Muscle of leg (tissue), 3 donors: ENCODE measurements at regions not wholly inside any gene's neighbourhood (a gene's known extent, or its start where the extent isn't known, plus 50 kb on each side); places are given as distances from the start of the nearest gene placed in this dataset.
"Not testable (repeated sequence)": the region's sequence is repeated elsewhere in the genome, so short reads cannot be mapped to it uniquely, and the experiment has no call there.

Experiments
- DNase-seq: peaks from one replicate; pipeline ENCODE4 v3.0.0; 2013
- H3K27ac ChIP-seq: one replicate; pipeline ENCODE4 v1.5.1; 2013; ENCODE audit warnings: mild to moderate bottlenecking, low read length, control low read depth
- H3K27me3 ChIP-seq: one replicate; pipeline ENCODE4 v1.6.1; 2013; ENCODE audit warnings: low read length; ENCODE audit not compliant: control insufficient read depth, insufficient read depth
- H3K36me3 ChIP-seq: one replicate; pipeline ENCODE4 v1.6.1; 2013; ENCODE audit warnings: low read length; ENCODE audit not compliant: control insufficient read depth, insufficient read depth
- H3K4me1 ChIP-seq: one replicate; pipeline ENCODE4 v1.6.1; 2013; ENCODE audit warnings: low read length; ENCODE audit not compliant: control insufficient read depth, insufficient read depth
- H3K4me3 ChIP-seq: one replicate; pipeline ENCODE4 v1.5.1; 2013; ENCODE audit warnings: low read length, control low read depth
- H3K9me3 ChIP-seq: replicated peaks from 2 replicates; pipeline ENCODE4 v1.6.1; 2013; ENCODE audit warnings: low read depth, low read length; ENCODE audit not compliant: control insufficient read depth
- WGBS: methylation state at CpG from one replicate; pipeline ENCODE4 v1.1.5; 2013; ENCODE audit warnings: missing lambda C conversion rate; ENCODE audit not compliant: insufficient coverage; 5-methylcytosine and 5-hydroxymethylcytosine counted together

DNA sequence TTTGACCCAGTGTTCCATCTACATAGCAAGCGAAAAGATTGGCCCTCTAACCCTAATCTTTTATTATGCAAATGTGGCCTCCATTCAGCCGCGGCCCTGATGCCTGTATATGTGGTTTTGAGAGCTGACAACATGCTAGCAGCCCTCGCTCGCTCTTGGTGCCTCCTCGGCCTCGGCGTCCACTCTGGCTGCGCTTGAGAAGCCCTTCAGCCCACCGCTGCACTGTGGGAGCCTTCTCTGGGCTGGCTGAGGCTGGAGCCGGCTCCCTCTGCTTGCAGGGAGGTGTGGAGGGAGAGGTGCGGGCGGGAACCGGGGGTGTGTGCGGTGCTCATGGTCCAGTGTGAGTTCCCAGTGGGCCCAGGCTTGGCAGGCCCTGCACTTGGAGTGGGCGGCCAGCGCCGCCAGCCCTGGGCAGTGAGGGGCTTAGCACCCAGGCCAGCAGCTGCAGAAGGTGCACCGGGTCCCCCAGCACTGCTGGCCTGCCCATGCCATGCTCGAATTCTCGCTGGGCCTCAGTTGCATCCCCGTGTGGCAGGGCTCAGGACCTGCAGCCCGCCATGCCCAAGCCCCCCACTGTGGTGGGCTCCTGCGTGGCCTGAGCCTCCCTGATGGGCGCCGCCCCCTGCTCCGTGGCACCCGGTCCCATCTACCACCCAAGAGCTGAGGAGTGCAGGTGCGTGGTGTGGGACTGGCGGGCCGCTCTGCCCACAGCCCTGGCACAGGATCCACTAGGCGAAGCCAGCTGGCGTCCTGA, 757.5 kb upstream of the CTNND2 start:
- no peaks in the 10 kb centered on the region for H3K27me3 ChIP-seq
- WGBS, result 91% methylated on average over 22 of the region's 33 CpGs
- no peaks in the 10 kb centered on the region for H3K4me1 ChIP-seq
- no peak for DNase-seq
- no peak overlapping the region for H3K27ac ChIP-seq
- peaks cover 2% of the 10 kb centered on the region for H3K9me3 ChIP-seq
- no peaks in the 10 kb centered on the region for H3K36me3 ChIP-seq
- H3K4me3 ChIP-seq, result no peak overlapping the region

DNA sequence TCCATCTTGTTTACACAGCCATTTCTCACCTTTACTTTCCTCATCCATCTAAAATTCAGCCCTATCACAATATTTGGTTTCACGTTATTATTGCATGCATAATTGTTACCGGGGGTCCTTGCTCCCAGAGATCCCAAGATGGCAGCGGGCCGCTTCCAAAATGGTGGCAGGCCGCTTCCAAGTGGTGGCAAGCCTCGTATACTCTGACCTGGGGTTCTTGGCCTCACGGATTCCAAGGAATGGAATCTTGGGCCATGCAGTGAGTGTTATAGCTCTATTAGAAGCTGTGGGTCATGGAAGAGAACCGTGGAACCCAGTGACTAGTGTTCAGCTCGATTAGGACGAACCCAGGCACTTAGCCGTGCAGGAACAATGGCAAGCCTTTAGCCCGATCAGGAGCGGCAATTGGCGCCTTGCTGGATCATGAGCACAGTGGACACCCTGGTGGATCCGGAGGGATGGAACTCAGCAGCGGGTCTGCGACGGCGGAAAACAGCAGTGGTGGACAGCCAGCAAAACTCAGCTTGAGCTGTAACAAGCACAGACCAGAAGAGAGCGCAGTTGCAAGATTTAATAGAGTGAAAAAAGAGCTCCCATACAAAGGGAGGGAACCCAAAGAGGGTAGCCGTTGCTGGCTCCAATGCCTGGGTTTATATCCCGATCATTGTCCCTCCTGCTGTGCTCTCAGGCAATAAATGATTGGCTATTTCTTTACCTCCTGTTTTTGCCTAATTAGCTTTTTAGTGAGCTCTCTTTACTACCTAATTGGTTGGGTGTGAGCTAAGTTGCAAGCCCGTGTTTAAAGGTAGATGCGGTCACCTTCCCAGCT, 756.2 kb upstream of the CTNND2 start:
- not testable (repeated sequence) for H3K4me3 ChIP-seq, H3K27me3 ChIP-seq, H3K36me3 ChIP-seq, DNase-seq, H3K27ac ChIP-seq, H3K4me1 ChIP-seq, H3K9me3 ChIP-seq
- WGBS, result 96% methylated on average over 14 of the region's 24 CpGs

DNA sequence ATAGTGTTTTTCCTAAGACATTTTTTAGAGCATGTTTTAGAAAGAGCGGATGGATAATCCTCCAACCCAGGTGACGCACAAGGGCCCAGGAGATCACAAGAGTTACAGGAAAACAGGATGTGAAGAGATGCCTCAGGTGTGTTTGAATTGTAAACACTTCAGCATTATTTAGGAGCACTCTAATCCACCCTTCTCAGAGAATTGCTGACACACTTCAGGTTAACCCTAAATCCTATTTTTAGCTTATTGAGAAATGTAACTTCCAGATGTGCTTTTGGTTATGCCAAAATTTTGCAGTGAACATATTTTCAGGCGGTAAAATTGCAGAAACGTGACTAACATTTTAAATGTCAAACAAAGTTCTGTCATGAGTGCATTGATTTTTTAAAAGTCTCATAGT, 755.4 kb upstream of the CTNND2 start:
- H3K9me3 ChIP-seq, result peaks cover 2% of the 10 kb centered on the region
- no peaks in the 10 kb centered on the region for H3K36me3 ChIP-seq
- H3K4me3 ChIP-seq, result no peak overlapping the region
- no CpG with 5 or more reads among the region's 4 CpGs for WGBS
- no peaks in the 10 kb centered on the region for H3K27me3 ChIP-seq
- H3K27ac ChIP-seq, result no peak overlapping the region
- DNase-seq, result peak; percentile 51
- H3K4me1 ChIP-seq, result no peaks in the 10 kb centered on the region

DNA sequence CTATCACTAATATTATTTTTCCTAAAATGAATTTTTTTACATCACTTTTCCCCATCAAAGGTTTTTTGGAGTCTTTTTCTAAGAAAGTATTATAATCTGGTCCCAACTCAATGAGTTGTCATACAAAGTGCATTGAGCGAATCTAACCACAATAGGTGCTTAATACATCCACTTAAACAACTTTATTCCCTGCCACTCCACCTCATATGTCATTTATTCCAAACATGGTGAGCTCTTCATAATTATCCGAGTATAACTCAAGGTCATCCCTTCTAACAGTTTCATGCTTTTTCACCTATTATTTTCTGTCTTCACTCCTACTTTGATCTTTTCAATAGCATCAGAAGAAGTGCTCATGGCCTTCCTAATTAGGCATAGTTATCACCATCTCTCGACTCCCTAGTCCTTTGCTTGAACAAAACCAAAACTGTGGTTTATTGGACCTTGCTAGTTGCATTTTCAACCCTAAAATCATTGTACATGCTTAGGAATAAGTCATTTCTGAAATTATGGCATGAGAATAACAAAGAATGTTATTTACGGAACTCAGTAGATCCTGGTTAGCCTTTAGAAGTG, 754.7 kb upstream of the CTNND2 start:
- no peaks in the 10 kb centered on the region for H3K27me3 ChIP-seq
- no peaks in the 10 kb centered on the region for H3K4me1 ChIP-seq
- H3K36me3 ChIP-seq, result no peaks in the 10 kb centered on the region
- peaks cover 2% of the 10 kb centered on the region for H3K9me3 ChIP-seq
- no peak overlapping the region for H3K27ac ChIP-seq
- H3K4me3 ChIP-seq, result no peak overlapping the region
- 93% methylated on average over 1 of the region's 4 CpGs for WGBS
- no peak for DNase-seq

DNA sequence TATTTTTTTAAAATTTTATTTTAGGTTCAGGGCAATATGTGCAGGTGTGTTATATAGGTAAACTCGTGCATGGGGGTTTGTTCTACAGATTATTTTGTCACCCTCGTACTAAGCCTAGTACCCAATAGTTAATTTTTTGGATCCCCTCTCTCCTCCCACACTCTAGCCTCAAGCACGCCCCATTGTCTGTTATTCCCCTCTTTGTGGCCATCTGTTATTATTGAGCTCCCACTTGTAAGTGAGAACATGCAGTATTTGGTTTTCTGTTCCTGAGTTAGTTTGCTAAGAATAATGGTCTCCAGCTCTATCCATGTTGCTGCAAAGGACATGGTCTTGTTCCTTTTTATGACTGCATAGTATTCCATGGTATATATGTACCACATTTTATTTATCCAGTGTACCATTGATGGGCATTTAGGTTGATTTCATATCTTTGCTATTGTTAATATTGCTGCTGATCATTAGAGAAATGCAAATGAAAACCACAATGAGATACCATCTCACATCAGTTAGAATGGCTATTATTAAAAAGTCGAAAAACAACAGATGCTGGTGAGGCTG, 753.7 kb upstream of the CTNND2 start:
- H3K4me3 ChIP-seq, H3K27ac ChIP-seq, H3K4me1 ChIP-seq, H3K9me3 ChIP-seq, H3K36me3 ChIP-seq, DNase-seq, H3K27me3 ChIP-seq: not testable (repeated sequence)
- no CpG with 5 or more reads among the region's 4 CpGs for WGBS

DNA sequence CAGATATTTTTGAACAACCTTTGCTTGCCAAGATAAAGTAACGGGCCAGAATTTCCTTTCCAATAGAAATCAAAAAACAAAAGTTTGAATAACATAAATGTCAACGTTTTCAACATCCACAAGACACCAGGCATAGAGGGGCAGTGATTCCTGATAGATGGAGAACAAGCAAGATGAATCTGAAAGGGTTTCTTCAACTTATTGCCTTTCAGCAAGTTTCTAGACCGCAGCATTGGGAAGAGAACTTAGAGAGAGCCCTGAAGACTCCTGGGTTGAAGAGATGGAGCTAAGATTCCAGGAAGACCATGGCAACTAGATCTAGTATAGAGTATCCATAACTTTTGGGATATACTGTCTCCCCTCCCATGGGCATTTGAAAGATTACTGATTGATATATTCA, 751.4 kb upstream of the CTNND2 start:
- WGBS, result no CpG with 5 or more reads among the region's 3 CpGs

DNA sequence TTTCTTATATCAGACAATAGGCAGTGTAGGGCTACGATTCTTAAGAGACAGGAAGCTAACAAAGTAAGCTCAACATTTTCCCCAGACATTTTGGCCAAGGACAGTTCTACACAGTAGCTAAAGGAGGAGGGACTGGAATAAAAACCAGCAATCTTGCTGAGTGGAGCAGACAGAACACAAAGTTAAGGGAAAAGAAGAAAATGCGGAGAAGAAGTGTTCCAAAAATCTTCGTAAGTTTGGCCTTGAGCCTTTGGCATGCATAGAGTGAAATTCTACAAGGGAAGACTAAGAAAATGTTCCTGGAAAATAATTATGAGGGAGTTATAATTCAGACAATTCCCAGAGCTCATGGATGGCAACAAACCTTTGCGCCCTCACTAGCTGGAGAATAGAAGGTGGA, 748.0 kb upstream of the CTNND2 start:
- Histone ChIP-seq H3K27me3 (no peaks in the 10 kb centered on the region), H3K27ac (no peak overlapping the region), H3K4me1 (no peaks in the 10 kb centered on the region), H3K9me3 (no peaks in the 10 kb centered on the region), H3K36me3 (no peaks in the 10 kb centered on the region), H3K4me3 (no peak overlapping the region)
- WGBS, result no CpG with 5 or more reads among the region's 4 CpGs
- DNase-seq, result peak; percentile 88

More for the DNA sequence above, 751.4 kb upstream of the CTNND2 start:
- DNase-seq, result no peak
- Histone ChIP-seq H3K4me3 (no peak overlapping the region), H3K4me1 (no peaks in the 10 kb centered on the region), H3K9me3 (no peaks in the 10 kb centered on the region), H3K27ac (no peak overlapping the region), H3K36me3 (no peaks in the 10 kb centered on the region), H3K27me3 (no peaks in the 10 kb centered on the region)

DNA sequence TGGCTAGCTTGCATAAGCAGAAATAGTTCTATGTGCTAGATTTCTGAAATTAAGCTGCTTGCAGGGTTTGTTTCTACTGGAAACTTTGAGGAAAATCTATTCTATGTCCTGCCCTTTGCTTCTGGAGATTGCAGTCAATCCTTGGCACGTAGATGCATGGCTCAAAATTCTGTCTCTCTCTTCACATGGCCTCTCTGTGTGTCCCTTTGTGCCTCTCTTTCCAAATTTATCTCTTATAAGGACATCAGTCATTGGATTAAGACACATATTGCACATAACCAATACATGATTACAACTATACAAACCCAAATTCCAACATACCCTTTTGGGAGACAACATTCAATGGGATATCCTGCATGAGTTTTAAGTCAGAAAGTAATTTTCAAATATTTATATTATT, 744.3 kb upstream of the CTNND2 start:
- H3K4me3 ChIP-seq, result no peak overlapping the region
- H3K27me3 ChIP-seq, result no peaks in the 10 kb centered on the region
- no peaks in the 10 kb centered on the region for H3K36me3 ChIP-seq
- no peak for DNase-seq
- WGBS, result 77% methylated on average over 1 of the region's 1 CpG
- H3K27ac ChIP-seq, result no peak overlapping the region
- H3K9me3 ChIP-seq, result no peaks in the 10 kb centered on the region
- no peaks in the 10 kb centered on the region for H3K4me1 ChIP-seq

DNA sequence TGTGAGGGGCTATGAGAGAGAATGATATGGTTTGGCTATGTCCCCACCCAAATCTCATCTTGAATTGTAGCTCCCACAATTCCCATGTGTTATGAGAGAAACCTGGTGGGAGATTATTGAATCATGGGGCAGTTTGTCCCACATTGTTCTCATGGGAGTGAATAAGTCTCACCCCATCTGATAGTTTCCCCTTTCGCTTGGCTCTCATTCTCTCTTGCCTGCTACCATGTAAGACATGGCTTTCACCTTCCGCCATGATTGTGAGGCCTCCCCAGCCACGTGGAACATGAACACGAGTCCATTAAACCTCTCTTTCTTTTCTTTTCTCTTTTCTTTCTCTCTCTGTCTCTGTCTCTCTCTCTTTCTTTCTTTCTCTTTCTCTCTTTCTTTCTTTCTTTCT, 743.4 kb upstream of the CTNND2 start:
- 92% methylated on average over 4 of the region's 4 CpGs for WGBS
- no peak for DNase-seq
- H3K36me3 ChIP-seq, result no peaks in the 10 kb centered on the region

DNA sequence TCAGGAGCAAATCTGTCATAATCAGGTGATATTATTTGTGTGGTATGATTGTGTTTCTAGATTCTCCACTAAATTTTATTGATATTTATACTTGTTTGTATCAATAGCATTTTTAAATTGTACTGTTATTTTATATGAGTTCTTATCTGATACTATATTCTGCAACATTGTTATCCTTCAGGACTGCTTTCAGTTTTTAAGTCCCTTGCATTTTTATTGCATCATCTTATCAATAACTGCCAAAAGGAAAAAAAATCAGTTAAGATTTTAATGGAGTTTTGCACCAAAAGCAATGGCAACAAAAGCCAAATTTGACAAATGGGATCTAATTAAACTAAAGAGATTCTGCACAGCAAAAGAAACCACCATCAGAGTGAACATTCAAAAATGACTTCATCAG, 741.3 kb upstream of the CTNND2 start:
- Histone ChIP-seq H3K27ac (no peak overlapping the region), H3K27me3 (no peaks in the 10 kb centered on the region), H3K9me3 (no peaks in the 10 kb centered on the region), H3K4me1 (no peaks in the 10 kb centered on the region), H3K4me3 (no peak overlapping the region), H3K36me3 (no peaks in the 10 kb centered on the region)
- DNase-seq, result no peak

More for the DNA sequence above, 743.4 kb upstream of the CTNND2 start:
- H3K4me3 ChIP-seq, result no peak overlapping the region
- no peak overlapping the region for H3K27ac ChIP-seq
- H3K4me1 ChIP-seq, result no peaks in the 10 kb centered on the region
- H3K27me3 ChIP-seq, result no peaks in the 10 kb centered on the region
- no peaks in the 10 kb centered on the region for H3K9me3 ChIP-seq
